ENCODE measurements at regions not wholly inside any gene's neighbourhood (a gene's known extent, or its start where the extent isn't known, plus 50 kb on each side); places are given as distances from the start of the nearest gene placed in this dataset.
A peak's percentile ranks its signal among the peaks of the same experiment; 100 is the strongest.
"Not testable (repeated sequence)": the region's sequence is repeated elsewhere in the genome, so short reads cannot be mapped to it uniquely, and the experiment has no call there.

GRCh38 chr2:144659731-144660275 lies 139.9 kb upstream of the ZEB2 start:
- DNase-seq (ENCODE audit: low spot score): peak; percentile 71

- no peak for DNase-seq (ENCODE audit: low spot score)
These were observed 134.6 kb upstream of the ZEB2 start for GRCh38 chr2:144654523-144654922.

GRCh38 chr2:144650907-144651306 lies 131.0 kb upstream of the ZEB2 start:
- DNase-seq (ENCODE audit: low spot score): peak; percentile 24

GRCh38 chr2:144648837-144649465 lies 129.0 kb upstream of the ZEB2 start:
- no peak for DNase-seq (ENCODE audit: low spot score)

- DNase-seq (ENCODE audit: low spot score): peak; percentile 16
These were observed 125.3 kb upstream of the ZEB2 start for GRCh38 chr2:144645083-144645778.

GRCh38 chr2:144644549-144644948 lies 124.6 kb upstream of the ZEB2 start:
- no peak for DNase-seq (ENCODE audit: low spot score)

GRCh38 chr2:144643537-144644336 lies 123.8 kb upstream of the ZEB2 start:
- DNase-seq (ENCODE audit: low spot score): no peak

GRCh38 chr2:144642856-144643255 lies 122.9 kb upstream of the ZEB2 start:
- DNase-seq (ENCODE audit: low spot score): no peak

- DNase-seq (ENCODE audit: low spot score): no peak
These were observed 122.2 kb upstream of the ZEB2 start for GRCh38 chr2:144642131-144642530.

- DNase-seq (ENCODE audit: low spot score): not testable (repeated sequence)
These were observed 118.3 kb upstream of the ZEB2 start for GRCh38 chr2:144638250-144638649.

- not testable (repeated sequence) for DNase-seq (ENCODE audit: low spot score)
These were observed 116.9 kb upstream of the ZEB2 start for GRCh38 chr2:144636860-144637259.

- no peak for DNase-seq (ENCODE audit: low spot score)
These were observed 112.9 kb upstream of the ZEB2 start for GRCh38 chr2:144632809-144633208.

GRCh38 chr2:144631636-144632035 lies 111.7 kb upstream of the ZEB2 start:
- no peak for DNase-seq (ENCODE audit: low spot score)

- DNase-seq (ENCODE audit: low spot score): no peak
These were observed 110.7 kb upstream of the ZEB2 start for GRCh38 chr2:144630459-144631215.

GRCh38 chr2:144629935-144630334 lies 110.0 kb upstream of the ZEB2 start:
- DNase-seq (ENCODE audit: low spot score): peak; percentile 15

- no peak for DNase-seq (ENCODE audit: low spot score)
These were observed 108.6 kb upstream of the ZEB2 start for GRCh38 chr2:144628566-144628965.

GRCh38 chr2:144625626-144626025 lies 105.7 kb upstream of the ZEB2 start:
- DNase-seq (ENCODE audit: low spot score): no peak

GRCh38 chr2:144625226-144625625 lies 105.3 kb upstream of the ZEB2 start:
- DNase-seq (ENCODE audit: low spot score): no peak

GRCh38 chr2:144624451-144624850 lies 104.5 kb upstream of the ZEB2 start:
- DNase-seq (ENCODE audit: low spot score): no peak

GRCh38 chr2:144622373-144622772 lies 102.5 kb upstream of the ZEB2 start:
- DNase-seq (ENCODE audit: low spot score): not testable (repeated sequence)

- no peak for DNase-seq (ENCODE audit: low spot score)
These were observed 101.3 kb upstream of the ZEB2 start for GRCh38 chr2:144621266-144621665.

GRCh38 chr2:144619760-144620159 lies 99.8 kb upstream of the ZEB2 start:
- DNase-seq (ENCODE audit: low spot score): no peak

All from GM03348 (cell line).